Uterus (tissue), 3 donors: ENCODE measurements at regions not wholly inside any gene's neighbourhood (a gene's known extent, or its start where the extent isn't known, plus 50 kb on each side); places are given as distances from the start of the nearest gene placed in this dataset.

ENCODE experiments used
- DNase-seq, 2 donors: peaks; one replicate each; pipeline ENCODE4 v3.0.0-alpha.2; 2019 to 2020
- H3K27ac ChIP-seq, 2 donors: fragments of 200-600 bp; sonication (generic); 1 replicate in 1 of 2; 2 replicates in 1 of 2; pipeline ENCODE4 v1.5.1; 2016 to 2018
- H3K27me3 ChIP-seq, 2 donors: fragments of 200-600 bp; sonication (generic); one replicate each; pipeline ENCODE4 v1.5.1; 2018 to 2019; ENCODE audit warnings: control low read depth in 1 of 2
- H3K36me3 ChIP-seq, 2 donors: fragments of 200-600 bp; sonication (generic); one replicate each; pipeline ENCODE4 v1.5.1; 2019; ENCODE audit warnings: control low read depth in 1 of 2
- H3K4me1 ChIP-seq, 2 donors: fragments of 200-600 bp; sonication (generic); one replicate each; pipeline ENCODE4 v1.5.1; 2018 to 2019; ENCODE audit warnings: control low read depth in 1 of 2
- H3K4me3 ChIP-seq, 2 donors: fragments of 200-600 bp; sonication (generic); 1 replicate in 1 of 2; 2 replicates in 1 of 2; pipeline ENCODE4 v1.5.1; 2018 to 2019; ENCODE audit warnings: mild to moderate bottlenecking in 1 of 2
- H3K9me3 ChIP-seq, 2 donors: fragments of 200-600 bp; sonication (generic); one replicate each; pipeline ENCODE4 v1.5.1; 2019; ENCODE audit warnings: control low read depth in 1 of 2
- POLR2A ChIP-seq, 2 donors: fragments of 450-650 bp; IDR thresholded peaks; one replicate each; pipeline ENCODE4 v1.6.1; 2016; ENCODE audit warnings: antibody characterized with exemption in 2 of 2, mild to moderate bottlenecking in 1 of 2, moderate library complexity in 1 of 2
- intact Hi-C: fragments of 100-400 bp; cut with DNase I; formaldehyde crosslinking; loops from one replicate; pipeline ENCODE4 v1.15.1; 2023; ENCODE audit warnings: low total_unique reads
- TF ChIP-seq, protein P1 (sequence below), 4 experiments: fragments of 200-600 bp in 2 of 4; fragments of 450-650 bp in 2 of 4; sonication (generic) in 2 of 4; IDR thresholded peaks; one replicate each; pipeline ENCODE4 v1.5.1; 2016 to 2019; ENCODE audit warnings: antibody characterized with exemption in 4 of 4, mild to moderate bottlenecking in 2 of 4, moderate library complexity in 1 of 4
- donor health status: DM: yes; HTN: yes; CAD: no.

DNA sequence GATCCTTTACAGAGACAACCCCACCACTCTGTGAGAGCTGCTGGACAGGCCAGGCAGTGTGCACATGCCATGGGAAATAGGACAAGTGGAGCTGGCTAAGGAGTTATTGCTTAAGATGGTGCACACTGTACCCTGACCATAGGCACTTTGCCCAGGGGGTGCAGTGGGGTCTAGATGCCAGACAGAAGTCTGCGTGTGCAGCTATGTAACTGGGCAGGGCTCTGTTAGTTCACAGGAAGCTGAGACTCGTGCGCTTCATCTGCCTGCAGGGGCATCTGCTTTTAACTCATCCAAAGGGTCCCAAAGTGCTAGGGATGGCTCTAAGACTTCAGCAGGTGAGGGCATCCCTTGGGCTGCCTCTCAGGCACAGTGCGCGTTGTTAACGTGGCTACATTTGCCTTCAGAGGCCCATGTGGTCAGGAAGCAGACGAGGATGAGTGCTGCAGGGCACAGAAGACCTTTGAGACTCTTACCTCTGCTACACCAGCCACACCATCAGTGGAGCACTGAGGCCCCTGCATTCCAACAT lies 77.7 kb upstream of the GPR26 start:
- Histone ChIP-seq H3K27ac (no peak overlapping the region), H3K4me1 (peaks cover 0 to 5% of the 10 kb centered on the region in 2 donors), H3K36me3 (no peaks in the 10 kb centered on the region), H3K9me3 (no peaks in the 10 kb centered on the region), H3K27me3 (no peaks in the 10 kb centered on the region), H3K4me3 (no peak overlapping the region)
- DNase-seq: no peak
- TF ChIP-seq, protein P1, sequence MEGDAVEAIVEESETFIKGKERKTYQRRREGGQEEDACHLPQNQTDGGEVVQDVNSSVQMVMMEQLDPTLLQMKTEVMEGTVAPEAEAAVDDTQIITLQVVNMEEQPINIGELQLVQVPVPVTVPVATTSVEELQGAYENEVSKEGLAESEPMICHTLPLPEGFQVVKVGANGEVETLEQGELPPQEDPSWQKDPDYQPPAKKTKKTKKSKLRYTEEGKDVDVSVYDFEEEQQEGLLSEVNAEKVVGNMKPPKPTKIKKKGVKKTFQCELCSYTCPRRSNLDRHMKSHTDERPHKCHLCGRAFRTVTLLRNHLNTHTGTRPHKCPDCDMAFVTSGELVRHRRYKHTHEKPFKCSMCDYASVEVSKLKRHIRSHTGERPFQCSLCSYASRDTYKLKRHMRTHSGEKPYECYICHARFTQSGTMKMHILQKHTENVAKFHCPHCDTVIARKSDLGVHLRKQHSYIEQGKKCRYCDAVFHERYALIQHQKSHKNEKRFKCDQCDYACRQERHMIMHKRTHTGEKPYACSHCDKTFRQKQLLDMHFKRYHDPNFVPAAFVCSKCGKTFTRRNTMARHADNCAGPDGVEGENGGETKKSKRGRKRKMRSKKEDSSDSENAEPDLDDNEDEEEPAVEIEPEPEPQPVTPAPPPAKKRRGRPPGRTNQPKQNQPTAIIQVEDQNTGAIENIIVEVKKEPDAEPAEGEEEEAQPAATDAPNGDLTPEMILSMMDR (IDR thresholded peaks at IDR 0.05): no peak
- no peak for TF ChIP-seq POLR2A (IDR thresholded peaks at IDR 0.05)
- intact Hi-C loops: no loop called here

DNA sequence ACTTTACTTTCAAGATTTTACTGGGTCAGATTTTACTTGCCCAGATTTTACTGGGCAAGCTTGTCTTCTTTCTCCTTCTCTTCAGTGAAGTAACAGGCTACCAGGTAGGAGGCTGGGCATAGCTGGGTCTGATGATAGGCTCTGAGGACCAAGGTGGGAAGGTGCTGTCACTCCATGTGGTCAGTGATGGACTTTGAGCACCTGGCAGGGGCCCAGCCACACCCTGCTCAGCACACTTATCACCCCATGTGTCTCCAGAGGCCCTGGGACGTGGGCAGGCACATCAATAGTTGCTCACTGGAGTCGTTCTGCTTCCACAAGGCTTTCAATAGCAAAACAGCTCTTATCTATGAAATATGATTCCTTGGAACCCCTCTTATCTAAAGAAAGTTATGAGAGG lies 70.5 kb upstream of the GPR26 start:
- H3K27me3 ChIP-seq: no peaks in the 10 kb centered on the region
- TF ChIP-seq, protein P1 (IDR thresholded peaks at IDR 0.05): no peak
- TF ChIP-seq POLR2A (IDR thresholded peaks at IDR 0.05): no peak
- no peak overlapping the region for H3K27ac ChIP-seq
- H3K4me3 ChIP-seq: no peak overlapping the region
- DNase-seq: no peak
- no peaks in the 10 kb centered on the region for H3K36me3 ChIP-seq
- no peaks in the 10 kb centered on the region for H3K9me3 ChIP-seq
- H3K4me1 ChIP-seq: no peaks in the 10 kb centered on the region
- intact Hi-C loops: no loop called here

DNA sequence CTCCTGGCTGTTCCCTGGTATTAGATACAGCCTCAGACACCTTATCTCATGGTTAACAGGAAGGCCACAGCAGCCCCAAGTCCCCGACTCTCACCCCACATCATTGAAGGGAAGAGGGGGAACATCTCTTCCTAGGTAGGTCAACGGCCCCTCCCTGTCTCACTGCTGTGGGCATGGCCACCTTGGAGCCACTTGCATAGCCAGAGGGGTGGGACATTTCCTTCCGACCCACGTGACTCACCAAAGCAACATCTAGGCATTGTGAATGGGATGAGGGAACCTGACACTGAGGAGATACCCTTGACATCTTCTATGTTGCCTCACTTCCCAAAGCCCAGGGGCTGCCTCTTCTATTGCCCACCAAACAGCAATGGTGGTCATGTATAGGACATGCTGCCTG lies 68.5 kb upstream of the GPR26 start:
- intact Hi-C loops: no loop called here
- Histone ChIP-seq H3K4me1 (no peaks in the 10 kb centered on the region), H3K9me3 (no peaks in the 10 kb centered on the region), H3K36me3 (no peaks in the 10 kb centered on the region), H3K4me3 (no peak overlapping the region), H3K27ac (no peak overlapping the region), H3K27me3 (no peaks in the 10 kb centered on the region)
- no peak for DNase-seq
- TF ChIP-seq POLR2A (IDR thresholded peaks at IDR 0.05): no peak
- TF ChIP-seq, protein P1 (IDR thresholded peaks at IDR 0.05): no peak

DNA sequence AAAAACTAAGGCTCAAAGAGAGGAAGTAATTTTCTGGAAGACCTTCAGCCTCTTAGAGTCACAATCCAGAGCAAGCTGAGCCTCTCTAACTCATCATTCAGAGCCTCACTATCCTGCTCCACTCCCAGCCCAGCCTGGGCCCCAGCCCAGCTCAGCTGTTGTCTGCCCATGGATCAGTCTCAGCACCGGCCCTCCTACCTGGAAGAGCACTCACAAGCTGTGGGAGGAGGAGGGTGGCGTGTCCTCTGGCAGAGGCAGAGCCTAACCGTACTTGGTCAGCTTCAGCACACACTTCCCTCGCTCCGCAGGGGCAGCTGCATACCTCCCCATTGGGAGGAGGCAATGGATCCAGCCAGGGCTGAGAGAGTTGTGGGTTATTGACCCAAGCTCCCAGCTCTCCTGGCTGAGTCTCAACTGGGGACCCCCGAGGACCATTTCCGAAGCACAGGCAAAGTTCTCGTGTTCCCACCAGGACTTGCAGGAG lies 66.7 kb upstream of the GPR26 start:
- Histone ChIP-seq H3K27me3 (no peaks in the 10 kb centered on the region), H3K36me3 (no peaks in the 10 kb centered on the region), H3K4me1 (no peaks in the 10 kb centered on the region), H3K27ac (no peak overlapping the region), H3K4me3 (no peak overlapping the region), H3K9me3 (no peaks in the 10 kb centered on the region)
- intact Hi-C loops: no loop called here
- no peak for TF ChIP-seq POLR2A (IDR thresholded peaks at IDR 0.05)
- TF ChIP-seq, protein P1 (IDR thresholded peaks at IDR 0.05): no peak
- DNase-seq: no peak

DNA sequence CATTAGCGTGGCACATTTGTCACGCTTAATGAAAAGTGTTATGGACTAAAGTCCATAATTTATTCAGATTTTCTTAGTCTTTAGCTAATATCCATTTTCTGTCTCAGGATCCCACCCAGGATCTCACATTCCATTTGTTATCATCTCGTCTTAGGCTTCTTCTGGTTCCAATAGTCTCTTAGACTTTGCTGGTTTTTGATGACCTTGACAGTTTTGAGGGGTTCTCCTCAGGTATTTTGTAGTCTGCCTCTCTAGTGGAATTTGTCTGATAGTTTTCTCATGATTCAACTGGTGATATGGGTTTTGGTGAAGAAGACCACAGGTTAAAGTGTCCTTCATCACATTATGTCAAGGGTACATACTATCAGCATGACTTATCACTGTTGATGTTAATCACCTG lies 66.0 kb upstream of the GPR26 start:
- DNase-seq: no peak
- H3K27me3 ChIP-seq: no peaks in the 10 kb centered on the region
- no peak for TF ChIP-seq POLR2A (IDR thresholded peaks at IDR 0.05)
- TF ChIP-seq, protein P1 (IDR thresholded peaks at IDR 0.05): no peak
- H3K9me3 ChIP-seq: no peaks in the 10 kb centered on the region
- no peak overlapping the region for H3K4me3 ChIP-seq
- H3K36me3 ChIP-seq: no peaks in the 10 kb centered on the region
- no peaks in the 10 kb centered on the region for H3K4me1 ChIP-seq
- intact Hi-C loops: no loop called here
- no peak overlapping the region for H3K27ac ChIP-seq
